GM21390 (cell line): ENCODE measurements at regions not wholly inside any gene's neighbourhood (a gene's known extent, or its start where the extent isn't known, plus 50 kb on each side); places are given as distances from the start of the nearest gene placed in this dataset.

Experiments
- ATAC-seq: cut with Tn5 transposase; IDR thresholded peaks from one replicate; pipeline ENCODE4 v1.9.1; 2021; ENCODE audit not compliant: unreplicated experiment

- ATAC-seq, result peak; percentile 71
These were observed 1383.2 kb downstream of the BRD1 start for GRCh38 chr22:48444320-48445112.

GRCh38 chr22:48443680-48444079, 1384.0 kb downstream of the BRD1 start:
- no peak for ATAC-seq

- ATAC-seq, result no peak
These were observed 1385.0 kb downstream of the BRD1 start for GRCh38 chr22:48442663-48443062.

DNA sequence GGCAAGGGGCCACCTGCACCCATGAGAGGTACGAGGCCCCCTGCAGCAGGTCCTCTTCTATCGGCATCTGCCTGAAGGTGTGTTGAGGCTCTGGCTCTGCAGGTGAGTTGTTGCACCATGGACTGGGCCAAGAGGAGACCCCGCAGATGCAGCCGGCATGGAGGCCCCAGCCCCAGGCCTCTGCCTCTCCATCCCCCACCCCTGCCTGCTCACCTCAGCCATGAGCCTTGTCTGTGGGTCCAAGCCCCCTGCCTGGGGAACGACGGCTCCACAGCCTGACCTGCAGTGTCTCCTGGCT, 1386.2 kb downstream of the BRD1 start:
- no peak for ATAC-seq

DNA sequence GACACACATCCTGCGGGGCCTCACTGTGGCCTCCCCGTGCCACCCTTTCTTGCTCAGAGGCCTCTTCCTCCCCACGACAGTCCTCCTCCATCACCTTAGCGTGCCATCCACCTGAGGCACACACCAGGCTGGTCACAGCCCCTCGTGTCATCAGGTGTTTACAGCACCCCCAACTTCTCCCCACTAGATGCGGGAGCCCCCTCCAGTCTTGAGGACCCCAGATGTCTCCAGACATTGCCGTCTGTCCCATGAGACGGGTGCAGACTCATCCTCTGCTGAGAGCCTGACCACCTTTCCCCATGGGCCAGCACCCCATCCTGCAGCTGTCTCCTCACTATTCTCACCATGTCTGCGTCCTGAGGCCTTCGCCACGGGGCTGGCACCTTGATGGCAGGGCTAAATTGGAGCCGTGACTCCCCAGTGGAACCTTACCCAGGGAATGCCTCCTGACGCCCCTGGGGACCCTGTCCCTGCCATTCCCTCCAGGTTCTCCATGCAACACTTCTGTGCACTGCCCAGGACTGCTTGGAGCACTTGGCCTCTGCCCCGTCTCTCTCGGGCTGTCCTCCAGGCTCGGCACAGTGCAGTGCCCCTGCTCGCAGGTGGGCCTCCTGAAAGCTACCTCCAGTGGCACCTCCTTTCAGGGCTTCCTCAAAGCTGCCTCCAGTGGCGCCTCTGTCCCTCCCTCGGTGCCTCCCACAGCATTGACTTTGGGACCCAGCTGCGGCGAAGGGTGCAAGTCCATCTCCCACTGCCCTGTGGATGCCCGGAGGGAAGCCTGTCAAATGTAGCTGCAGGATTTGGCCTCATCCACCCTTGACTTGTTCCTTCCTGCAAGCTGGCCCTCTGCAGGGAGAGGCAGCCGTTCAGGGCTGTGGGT, 1386.8 kb downstream of the BRD1 start:
- ATAC-seq, result no peak

DNA sequence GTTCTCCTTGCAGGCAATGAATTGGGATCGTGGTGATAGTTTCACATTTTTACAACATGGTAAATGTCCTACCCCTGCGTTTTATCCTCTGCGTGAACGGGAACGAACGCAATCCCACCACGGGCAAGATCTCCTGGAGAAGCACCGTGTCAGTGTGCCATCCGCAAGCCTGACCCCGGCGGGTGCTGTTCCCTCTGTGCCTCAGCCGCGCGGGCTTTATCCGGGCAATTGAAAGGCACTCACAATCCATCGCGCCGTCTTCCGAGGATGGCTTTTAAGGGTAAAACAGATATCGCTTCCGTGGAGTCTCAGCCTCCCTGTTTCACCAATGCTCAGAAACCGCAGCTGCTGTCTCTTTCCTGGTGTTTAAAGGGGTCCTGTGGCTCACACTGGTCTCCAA, 1387.5 kb downstream of the BRD1 start:
- ATAC-seq, result no peak

DNA sequence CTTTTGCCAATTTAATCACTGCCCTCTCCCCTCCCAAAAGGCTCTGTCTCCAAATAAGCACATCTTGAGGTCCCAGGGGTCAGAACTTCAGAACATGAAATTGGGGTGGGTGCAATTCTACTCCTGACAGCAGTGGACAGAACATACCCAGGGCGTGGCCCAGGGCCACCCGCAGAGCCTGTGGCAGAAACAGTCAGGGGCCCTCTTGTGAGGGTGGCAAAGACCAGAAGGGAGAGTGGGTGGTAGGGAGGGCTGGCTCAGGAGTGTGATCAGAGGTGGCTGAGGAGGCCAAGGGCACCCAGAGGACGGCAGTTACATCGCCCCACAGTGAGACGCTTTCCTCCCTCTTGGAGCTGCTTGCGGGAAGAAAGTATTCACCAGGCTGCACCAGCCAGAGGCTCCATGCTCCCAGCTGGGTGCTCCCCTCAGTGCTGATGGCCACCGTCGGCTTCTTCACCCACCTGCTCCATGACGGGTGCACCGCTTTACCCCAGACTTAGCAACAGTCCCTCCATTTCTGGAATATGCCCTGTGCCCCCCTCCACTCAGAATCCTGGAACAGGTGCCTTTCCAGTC, 1388.0 kb downstream of the BRD1 start:
- no peak for ATAC-seq

DNA sequence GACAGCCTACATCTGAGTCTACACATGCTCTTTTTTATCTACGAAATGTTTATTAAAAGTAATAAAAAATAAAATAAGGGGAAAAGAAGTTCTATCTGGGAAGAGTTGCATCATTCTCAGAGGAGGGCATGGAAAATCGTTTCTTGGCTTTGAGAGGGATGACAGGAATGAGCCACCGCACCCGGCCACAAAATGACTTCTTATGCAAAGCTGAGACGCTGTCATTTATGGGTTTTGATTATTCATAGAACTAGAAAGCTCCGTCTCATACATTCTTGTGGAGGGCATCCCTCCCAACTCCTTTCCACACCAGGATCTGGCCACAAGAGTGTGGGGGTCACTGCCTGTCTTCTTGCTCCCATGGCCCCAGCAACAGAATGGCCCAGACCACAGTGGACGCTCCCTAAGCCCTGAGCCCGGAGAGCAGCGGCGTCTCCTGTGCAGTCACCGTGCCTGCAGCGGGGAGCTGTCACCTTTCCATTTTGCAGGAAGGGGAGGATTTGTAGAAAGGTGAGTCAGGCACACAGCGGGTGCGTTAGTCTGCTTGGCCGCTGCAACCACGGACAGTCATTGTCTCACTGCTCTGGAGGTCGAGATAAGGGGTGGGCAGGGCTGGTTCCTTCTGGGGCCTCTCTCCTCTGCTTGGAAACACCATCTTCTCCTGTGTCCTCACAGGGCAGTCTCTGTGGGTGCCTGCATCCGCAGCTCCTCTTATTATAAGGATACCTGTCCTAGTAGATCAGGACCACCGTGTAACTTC, 1388.7 kb downstream of the BRD1 start:
- ATAC-seq, result no peak

GRCh38 chr22:48438096-48438495, 1389.6 kb downstream of the BRD1 start:
- ATAC-seq, result no peak

DNA sequence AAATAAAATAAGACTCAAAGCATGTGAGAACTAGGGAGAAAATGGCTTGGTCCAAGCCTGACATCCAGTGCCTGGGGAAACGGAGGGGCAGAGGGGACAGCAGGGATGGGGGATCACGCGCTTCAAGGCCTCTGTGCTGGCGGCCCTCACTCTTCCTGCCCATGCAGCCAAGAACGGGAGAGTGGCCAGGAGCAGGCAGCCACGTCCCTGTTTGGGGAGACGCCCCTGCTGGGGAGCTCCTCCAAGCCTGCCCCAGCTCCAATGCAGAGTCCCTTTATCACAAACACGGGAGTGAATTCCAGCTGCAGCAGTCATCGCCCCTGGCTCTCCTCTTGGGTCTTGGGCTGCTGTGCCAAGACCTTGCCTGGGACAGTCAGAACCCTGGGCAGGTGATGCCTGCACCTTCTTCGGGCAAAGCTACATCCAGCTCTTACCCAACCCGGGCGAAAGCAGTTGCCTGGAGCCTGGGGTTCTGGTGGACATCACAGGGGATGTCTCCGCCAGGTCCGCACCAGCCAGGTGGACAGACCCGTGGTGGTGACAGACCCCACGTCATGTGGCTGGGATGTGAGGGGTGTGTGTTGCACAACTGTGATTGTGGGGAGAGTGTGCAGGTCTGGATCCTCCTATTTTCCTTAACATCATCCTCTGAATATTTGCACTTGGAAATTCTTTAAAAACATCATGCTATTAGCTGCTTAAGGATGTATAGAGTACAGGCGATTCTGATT, 1391.3 kb downstream of the BRD1 start:
- ATAC-seq, result no peak

DNA sequence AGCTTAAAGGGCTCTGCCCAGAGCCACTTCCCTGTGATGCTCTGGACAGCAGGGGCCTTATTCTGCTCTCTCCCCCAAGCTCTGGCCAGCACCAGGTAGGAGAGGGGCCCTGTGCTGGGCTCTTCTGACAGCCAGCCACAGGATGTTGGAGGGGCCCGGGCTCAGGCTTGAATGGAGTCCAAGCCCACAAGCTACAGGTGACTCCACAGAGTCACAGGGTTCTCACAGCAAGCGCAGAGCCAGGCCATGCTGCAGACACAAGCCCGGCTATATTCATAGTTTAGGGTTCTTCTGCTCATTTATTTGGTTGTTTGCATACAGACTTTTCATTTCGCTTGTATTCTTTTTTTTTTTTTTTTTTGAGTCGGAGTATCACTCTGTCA, 1392.8 kb downstream of the BRD1 start:
- no peak for ATAC-seq

DNA sequence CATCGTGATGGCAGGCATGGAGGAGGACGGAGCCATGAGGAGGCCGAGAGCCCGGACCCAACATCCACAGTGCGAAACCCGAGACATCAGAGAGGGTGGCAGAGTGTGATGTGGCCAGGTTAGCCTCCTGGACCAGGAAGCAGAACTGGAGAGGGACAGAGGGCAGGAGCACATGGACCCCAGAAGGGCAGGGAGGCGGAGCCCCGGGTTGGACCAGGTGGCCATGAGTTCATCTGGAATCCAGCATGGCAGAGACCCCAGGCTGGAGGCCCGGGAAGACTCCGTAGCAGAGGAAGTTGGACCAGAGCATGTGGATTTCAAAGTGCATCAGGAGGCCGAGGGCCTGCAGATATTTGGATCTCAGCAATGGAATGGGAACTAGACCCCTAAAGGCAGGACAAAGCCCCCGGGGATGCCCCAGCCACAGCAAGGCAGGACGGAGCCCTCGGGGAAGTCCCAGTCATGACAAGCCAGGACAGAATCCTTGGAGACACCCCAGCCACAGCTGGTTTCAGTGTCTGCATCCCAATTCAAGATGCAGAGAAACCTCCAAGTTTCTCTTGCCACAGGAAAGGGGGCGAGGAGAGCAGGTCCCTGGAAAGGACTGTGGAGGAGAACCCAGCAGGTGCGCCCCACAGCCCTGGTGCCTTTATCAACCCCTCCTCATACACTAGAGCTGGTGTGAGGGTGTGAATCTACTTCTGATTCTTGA, 1393.4 kb downstream of the BRD1 start:
- no peak for ATAC-seq

DNA sequence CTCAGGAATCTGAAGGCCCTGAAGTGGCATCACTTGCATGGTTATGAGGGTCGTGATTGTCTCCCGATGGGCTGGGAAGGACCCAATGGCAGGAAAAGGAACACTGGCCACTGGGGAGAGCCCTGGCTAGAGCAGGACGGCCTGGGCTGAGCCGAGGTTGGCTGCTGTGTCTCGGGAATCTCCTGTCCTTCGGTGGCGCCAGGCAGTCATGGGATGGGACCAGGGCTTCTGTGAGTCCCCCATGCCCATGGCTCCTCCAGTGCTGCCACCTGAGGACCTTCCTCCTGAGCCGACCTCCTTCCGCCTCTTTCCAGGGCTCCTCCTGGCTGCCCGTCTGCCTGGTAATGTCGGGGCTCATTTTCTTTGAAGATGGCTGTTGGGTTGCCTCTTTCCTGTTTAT, 1394.0 kb downstream of the BRD1 start:
- ATAC-seq, result no peak

DNA sequence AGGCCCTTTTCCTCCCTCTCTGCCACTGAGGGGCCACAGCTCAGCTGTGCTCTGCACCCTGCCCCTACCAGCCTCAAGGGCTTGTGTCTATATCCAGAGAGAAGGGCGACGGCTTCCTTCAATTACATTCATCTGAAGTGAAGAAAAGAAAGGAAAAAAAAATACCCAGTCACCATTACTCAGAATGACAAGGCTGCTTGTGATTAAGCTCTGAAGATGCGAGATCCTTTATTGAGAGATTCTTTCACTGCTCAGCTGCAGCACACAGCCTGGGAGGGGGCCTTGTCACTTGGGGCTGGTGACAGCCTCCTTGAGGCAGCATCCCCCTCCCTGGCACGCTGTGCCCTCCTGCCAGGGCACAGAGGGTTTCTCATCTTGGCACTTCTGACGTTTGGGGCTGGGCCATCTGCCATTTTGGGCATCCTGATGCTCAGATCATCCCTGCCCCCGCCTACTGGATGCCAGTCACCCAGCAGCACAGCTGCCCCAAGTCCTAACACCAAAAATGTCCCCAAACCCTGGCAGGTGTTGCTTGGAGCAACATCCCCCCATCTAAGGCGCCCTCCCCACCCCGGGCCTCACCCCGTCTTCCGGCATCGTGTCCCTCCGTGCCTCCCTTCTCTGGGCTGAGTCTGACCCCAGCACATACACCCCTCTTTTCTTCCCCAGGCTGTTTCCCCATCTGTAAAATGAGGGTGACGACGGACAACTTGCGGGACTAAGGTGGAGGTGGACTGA, 1394.7 kb downstream of the BRD1 start:
- ATAC-seq, result no peak

DNA sequence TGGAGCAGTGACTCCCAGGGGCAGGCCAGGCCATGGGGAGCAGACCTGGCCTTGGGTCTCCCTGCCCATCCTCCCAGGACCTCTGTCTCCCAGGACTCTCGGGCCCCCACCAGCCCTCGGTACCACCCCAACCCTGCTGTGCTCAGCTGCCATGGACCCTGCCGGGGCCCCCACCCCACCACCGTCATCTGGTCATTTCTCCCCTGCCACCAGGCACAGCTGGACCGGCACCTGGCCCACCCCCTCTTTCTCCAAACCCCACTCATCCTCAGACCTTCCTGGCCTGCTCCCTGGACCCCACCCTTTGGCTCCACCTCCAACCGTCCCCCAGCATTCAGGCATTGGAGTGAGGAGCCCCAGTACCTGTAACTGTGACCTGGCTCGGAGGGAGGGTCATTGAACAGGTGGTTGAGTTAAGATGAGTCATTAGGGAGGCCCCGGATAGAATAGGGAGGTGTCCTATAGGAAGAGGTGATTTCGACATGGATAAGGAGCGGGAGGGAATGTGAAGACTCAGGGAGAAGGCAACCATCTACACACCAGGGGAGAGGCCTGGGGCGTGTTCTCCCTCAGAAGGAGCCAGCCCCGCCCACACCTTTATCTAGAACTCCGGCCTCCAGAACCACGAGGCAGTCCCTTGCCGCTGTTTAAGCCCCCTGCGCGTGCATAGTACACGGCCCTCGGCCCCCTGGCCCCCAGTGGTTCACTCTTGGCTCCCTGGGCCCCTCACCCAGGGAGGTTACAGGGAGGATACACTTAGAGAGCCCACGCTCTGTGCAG, 1395.9 kb downstream of the BRD1 start:
- ATAC-seq, result no peak

DNA sequence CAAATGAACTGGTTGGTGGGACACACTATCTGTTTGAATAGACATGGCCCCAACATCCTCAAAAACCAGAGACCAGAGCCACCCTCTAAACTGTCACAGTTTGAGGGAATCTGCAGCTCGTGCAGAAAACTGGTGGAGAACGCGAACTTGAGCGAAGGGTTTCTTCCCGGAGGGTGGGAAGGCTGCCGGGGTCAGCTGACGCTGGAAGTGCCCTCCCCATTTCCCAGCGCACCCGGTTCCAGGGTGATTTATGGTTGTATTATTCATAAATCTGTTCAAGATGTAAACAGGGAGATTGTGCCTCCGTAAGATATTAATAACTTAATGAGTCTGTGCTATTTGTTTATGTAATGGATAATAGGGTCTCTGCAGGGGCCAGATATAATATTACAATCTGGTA, 1396.7 kb downstream of the BRD1 start:
- ATAC-seq, result no peak

DNA sequence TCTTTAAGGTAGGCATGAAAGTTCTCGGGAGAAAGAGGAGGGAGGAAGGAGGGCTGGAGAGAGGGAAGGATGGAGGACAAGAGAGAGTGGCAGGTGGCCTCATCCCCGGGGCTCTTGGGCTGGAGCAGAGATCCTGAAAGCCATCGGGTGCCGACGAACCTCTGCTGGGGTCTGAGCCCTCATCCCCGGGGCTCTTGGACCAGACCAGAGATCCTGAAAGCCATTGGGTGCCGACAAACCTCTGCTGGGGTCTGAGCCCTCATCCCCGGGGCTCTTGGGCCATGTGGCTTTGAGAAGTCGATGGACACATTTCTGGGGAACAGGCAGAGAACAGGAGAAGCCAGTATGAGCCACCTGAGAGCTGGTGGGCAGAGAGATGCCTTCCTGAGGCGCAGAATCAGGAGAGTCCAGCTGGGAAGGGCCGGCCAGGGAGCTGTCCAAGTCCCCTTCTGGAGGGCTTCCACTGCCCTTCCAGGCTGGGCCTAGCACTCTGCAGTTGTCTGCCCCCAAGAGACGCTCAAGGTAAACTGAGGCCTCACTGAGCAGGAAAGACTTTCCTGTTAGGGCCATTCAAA, 1398.1 kb downstream of the BRD1 start:
- ATAC-seq, result no peak

DNA sequence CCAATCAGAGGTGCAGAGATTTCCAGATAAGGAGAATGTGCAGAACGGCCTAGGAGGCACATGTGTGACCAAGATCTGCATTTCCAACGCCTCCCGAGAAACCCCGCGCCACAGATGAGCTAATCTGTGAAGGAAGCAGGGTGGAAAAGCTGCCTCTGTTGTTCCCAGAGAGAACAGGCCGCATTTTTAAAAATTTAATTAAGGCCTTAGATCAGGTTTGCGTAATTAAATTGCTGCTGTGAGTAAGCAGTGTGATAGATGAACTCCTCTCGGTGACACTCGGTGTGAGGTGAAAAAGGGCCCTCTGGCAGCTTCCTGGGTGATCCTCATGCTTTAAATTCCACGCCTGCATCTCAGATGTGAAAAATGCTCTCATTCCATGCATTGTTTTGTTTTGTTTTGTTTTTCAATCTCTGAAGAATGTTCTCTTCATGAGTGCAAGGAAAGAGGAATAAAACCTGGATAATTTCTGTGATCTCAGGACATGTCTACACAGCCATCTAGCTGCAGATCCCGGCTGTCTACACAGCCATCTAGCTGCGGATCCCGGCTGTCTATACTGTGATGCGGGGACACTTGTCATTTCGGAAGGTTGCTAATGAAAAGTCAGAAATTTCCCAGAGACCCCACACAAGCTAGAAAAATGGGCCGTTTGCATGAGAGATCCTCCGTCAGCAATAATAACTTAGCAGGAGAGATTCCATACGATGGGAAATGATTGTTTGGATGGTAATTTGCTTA, 1398.9 kb downstream of the BRD1 start:
- no peak for ATAC-seq
